GM19025 (cell line): ENCODE measurements at regions not wholly inside any gene's neighbourhood (a gene's known extent, or its start where the extent isn't known, plus 50 kb on each side); places are given as distances from the start of the nearest gene placed in this dataset.

Experiments used
- ATAC-seq: cut with Tn5 transposase; IDR thresholded peaks from one replicate; pipeline ENCODE4 v1.9.1; 2021; ENCODE audit warnings: mild to moderate bottlenecking, low read depth, moderate library complexity; ENCODE audit not compliant: unreplicated experiment

- ATAC-seq: no peak
Measured at GRCh38 chr11:103530257-103530656, 421.0 kb downstream of the DYNC2H1 start.

GRCh38 chr11:103532133-103532788 is 423.0 kb downstream of the DYNC2H1 start:
- ATAC-seq: no peak

- no peak for ATAC-seq
Measured at GRCh38 chr11:103534191-103534590, 425.0 kb downstream of the DYNC2H1 start.

GRCh38 chr11:103534959-103535358 is 425.7 kb downstream of the DYNC2H1 start:
- ATAC-seq: no peak

DNA sequence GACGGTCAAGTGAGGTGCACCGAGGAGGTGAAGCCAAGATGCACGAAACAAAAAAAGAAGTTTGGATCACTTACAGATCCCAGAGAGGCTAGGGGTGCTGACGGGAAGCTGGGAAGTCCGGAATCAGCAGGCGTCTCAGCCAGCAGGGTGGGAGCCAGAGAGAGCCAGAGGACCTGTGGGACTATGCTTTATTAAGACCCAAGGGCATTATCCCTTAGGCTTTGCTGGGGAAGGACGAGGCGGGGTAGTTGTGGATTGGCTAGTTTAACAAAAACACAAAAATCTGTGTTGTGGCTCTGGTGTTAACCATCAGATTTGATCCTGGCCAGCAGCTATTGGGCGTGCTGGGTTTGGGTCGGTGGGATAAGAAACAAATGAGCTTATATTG is 427.1 kb downstream of the DYNC2H1 start:
- ATAC-seq: no peak

DNA sequence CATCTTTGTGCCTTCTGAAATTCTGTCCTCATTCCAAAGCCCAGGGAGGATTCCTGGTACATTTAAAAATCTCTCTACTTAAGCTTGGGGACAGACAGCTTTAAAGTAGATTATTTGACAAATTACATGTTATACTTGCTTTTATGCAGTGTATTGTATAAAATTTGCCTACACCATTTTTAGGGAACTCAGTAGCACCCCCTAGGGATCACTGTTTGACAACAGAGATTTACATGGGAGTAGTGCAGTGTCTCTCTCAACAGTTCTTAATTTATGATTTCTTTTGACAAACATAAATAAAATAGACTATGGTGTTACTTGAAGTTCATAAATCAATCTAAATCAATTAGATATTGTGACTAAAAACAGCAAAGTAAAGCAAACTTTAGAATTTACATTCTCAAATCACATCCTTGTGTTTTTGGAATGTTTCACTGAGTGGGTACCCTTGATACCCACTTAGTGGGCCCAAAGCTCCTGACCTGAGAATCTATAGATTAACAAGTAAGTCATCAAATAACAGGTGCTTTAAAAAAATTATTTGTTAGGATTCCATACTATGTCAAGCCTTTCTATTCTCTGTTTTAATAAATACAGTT is 428.8 kb downstream of the DYNC2H1 start:
- no peak for ATAC-seq

GRCh38 chr11:103539166-103539565 is 429.9 kb downstream of the DYNC2H1 start:
- ATAC-seq: no peak

- ATAC-seq: no peak
Measured at GRCh38 chr11:103541186-103541795, 432.1 kb downstream of the DYNC2H1 start.

DNA sequence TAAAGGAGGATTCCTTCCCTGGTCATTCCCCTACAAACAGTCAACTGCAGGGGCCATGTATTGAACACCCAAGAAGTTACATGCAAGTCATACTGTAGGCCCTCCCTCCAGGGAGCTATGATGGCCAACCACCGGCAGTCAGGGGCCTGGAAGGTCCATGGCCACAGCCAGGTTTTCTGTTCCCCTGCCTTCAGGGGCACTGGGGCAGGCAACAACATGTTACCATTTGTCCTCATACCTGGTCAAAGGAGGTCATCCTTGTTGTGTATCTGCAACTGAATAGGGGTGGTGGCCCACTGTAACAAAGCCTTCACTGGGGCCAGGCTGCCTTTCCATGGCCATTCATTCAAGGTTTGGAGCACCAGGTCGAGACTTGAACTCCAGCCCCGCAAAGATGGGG is 433.6 kb downstream of the DYNC2H1 start:
- no peak for ATAC-seq

DNA sequence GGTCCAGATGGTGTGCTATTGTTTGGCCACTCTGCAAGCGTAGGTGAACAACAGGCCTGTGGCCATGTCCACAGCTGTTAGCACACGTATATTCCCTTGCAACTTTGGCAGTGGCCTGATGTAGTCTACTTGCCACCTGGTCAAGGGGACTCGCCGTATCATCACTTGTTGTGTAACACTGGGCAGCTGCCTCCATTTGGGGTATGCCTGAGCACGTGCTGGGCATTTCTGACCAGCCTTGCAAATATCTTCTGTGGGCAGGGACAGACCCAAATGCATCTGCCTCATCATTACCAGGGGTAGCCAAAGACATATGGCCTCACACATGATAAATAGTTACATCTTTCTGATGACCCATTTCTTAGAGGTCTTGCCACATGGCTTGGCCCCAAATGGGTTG is 434.2 kb downstream of the DYNC2H1 start:
- no peak for ATAC-seq

GRCh38 chr11:103544874-103545273 is 435.6 kb downstream of the DYNC2H1 start:
- ATAC-seq: no peak

- no peak for ATAC-seq
Measured at GRCh38 chr11:103545551-103545950, 436.3 kb downstream of the DYNC2H1 start.

DNA sequence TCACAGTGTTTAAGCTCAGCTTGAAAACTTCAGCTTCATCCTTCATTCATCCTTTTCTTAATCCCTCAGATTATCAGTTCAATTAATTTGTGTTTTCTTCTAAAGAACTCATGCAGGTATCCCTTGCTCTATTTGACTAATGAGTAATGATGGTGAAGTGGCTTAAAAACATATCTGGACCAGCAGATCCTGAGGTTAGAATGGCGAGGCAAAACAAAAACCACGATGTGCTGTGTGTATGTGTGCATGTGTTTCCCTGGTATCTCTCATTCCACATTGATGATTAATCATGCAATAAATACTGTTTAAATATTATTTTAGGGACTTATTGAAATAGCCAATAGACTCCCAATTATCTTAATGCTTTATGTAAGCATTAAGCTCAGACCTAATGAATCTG is 437.0 kb downstream of the DYNC2H1 start:
- no peak for ATAC-seq

GRCh38 chr11:103547024-103547423 is 437.8 kb downstream of the DYNC2H1 start:
- ATAC-seq: no peak

- ATAC-seq: no peak
Measured at GRCh38 chr11:103547691-103548090, 438.5 kb downstream of the DYNC2H1 start.

GRCh38 chr11:103548838-103549237 is 439.6 kb downstream of the DYNC2H1 start:
- ATAC-seq: no peak

DNA sequence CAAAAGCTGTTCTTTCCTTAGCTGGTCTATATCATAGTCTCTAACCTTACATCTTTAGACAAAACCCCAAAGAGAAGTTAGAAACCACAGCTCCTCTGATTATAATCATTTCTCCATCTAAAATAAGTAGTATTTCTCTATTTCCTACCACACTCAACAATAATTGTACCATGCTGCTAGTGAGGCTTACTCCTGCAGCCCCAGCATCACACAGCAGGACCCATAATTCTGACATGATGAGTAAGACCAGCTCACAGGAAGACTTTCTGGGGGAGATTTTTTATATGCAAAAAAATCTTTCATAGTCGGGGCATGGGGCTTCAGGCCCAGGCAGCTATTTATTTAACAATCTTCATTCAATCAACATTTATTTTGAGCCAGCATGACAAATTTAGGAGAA is 441.6 kb downstream of the DYNC2H1 start:
- ATAC-seq: no peak

DNA sequence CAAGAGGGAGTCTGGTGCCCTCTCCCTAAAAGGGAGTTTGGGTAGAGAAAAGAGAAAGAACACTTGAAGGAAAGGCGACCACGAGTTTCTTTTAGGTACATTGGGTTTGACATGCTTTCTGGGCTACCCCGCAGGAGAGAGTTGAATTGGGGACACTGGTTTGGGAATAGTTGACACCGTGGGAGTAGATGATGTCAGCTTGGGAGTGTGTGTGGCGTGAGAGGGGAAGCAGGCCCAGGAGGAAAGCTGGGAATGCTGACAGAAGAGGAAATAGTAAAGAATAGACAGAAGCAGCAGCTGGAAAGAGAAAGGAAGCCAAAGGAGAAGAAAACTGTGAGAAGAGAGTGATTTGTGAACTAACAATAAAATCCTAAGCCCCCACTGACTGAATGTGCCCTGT is 442.9 kb downstream of the DYNC2H1 start:
- ATAC-seq: no peak

GRCh38 chr11:103556171-103556570 is 446.9 kb downstream of the DYNC2H1 start:
- ATAC-seq: no peak

- ATAC-seq: no peak
Measured at GRCh38 chr11:103566116-103566515, 456.9 kb downstream of the DYNC2H1 start.

DNA sequence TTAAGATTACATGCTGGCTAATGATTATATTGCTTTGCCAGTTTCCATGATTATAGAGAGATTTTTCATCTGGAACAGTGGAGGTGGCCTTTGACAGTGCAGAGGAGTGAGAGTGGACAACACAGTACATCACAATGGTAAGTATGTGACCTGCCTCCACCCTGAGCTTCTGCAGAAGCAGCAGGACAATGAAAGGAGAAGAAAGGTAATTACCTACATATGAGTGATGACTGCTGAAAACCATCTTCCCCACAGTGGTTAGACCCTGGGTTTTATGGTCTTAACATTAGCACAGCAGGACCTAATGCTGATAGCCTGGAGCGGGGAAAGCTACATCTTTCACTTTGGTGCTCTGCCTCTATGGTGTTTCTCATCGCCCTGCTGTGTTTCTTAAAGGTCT is 454.7 kb upstream of the DDI1 start:
- no peak for ATAC-seq

DNA sequence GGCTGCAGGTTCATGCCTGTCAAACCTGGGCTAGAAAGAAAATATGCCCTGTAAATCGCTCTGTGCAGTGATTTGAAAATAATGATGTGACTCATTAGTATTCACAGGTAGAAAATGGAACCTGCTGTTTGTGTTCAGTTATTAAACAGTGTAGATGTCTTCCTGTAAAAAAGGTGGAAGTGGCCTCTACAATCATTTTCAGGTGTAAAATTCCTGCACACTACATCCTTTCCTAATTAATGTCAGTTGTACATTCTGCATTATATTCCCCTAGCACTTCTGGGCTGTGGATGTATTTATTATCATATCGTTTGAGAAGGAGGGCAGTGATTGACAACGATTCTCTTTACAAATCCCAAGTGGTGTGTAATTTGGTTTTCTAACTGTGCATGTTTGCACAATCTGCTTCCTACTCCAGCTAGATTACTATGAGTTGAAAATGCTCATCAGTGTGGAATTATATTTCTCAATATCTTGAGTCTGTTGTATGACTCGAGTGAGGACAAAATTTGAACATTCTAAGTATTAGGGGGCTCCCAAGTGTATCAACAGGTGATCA is 454.0 kb upstream of the DDI1 start:
- no peak for ATAC-seq
